ENCODE measurements at regions not wholly inside any gene's neighbourhood (a gene's known extent, or its start where the extent isn't known, plus 50 kb on each side); places are given as distances from the start of the nearest gene placed in this dataset.

DNA sequence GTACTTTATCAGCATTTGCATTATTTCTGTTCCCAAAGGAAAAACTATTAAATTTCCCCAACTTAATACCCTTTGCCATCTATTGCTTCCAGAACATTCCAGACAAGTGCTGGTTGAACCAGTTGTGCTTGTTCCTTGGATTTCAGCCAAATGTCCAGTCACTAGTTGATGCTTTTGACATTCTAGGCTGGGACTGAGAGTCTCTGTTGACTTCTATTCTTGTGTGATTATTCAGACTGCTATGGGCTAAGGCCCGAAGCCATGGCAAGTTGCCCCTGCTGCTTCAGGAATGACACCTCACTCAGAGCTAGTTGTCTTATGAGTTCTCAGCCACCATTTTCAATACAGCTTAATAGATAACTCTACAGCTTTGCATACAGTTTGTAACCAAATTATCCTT lies 458.1 kb upstream of the ARGLU1 start:
- Mint-ChIP-seq H3K4me1 (no peaks in the 10 kb centered on the region), H3K36me3 (ENCODE audit: low read depth) (no peaks in the 10 kb centered on the region), H3K27me3 (ENCODE audit: low read depth) (no peaks in the 10 kb centered on the region), H3K9me3 (peaks cover 3% of the 10 kb centered on the region), H3K27ac (ENCODE audit: unreplicated experiment) (no peak overlapping the region), H3K4me3 (no peak overlapping the region)
- no peak for TF ChIP-seq CTCF (conservative IDR thresholded peaks at IDR 0.05)
- DNase-seq (ENCODE audit: low read depth, low spot score), result no peak

DNA sequence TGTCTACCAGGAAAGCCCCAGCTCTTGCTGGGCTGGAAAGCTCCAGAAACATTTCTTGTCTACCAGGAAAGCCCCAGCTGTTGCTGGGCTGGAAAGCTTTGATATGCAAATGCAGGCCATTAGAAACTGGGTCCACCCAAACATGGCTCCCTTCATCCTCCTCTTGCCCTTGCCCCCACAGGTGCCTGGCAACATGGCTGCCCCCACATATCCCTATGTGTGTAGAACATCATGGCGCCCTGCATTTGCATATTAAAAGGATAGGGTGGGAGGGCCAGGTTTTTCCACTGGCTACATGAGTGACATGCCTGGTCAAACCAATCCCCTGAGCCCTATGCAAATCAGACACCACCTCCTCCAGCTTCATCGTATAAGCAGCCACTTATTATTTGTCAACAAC lies 455.4 kb upstream of the ARGLU1 start:
- no peak overlapping the region for H3K4me3 Mint-ChIP-seq
- H3K27me3 Mint-ChIP-seq (ENCODE audit: low read depth), result no peaks in the 10 kb centered on the region
- TF ChIP-seq CTCF (conservative IDR thresholded peaks at IDR 0.05), result no peak
- no peak overlapping the region for H3K27ac Mint-ChIP-seq (ENCODE audit: unreplicated experiment)
- no peaks in the 10 kb centered on the region for H3K36me3 Mint-ChIP-seq (ENCODE audit: low read depth)
- H3K4me1 Mint-ChIP-seq, result peaks cover 5% of the 10 kb centered on the region
- peaks cover 7% of the 10 kb centered on the region for H3K9me3 Mint-ChIP-seq
- DNase-seq (ENCODE audit: low read depth, low spot score), result no peak

- Mint-ChIP-seq H3K27me3 (ENCODE audit: low read depth) (no peaks in the 10 kb centered on the region), H3K36me3 (ENCODE audit: low read depth) (peaks cover 2% of the 10 kb centered on the region), H3K9me3 (peaks cover 7% of the 10 kb centered on the region), H3K4me3 (no peak overlapping the region), H3K4me1 (peaks cover 5% of the 10 kb centered on the region), H3K27ac (ENCODE audit: unreplicated experiment) (no peak overlapping the region)
- DNase-seq (ENCODE audit: low read depth, low spot score), result no peak
- TF ChIP-seq CTCF (conservative IDR thresholded peaks at IDR 0.05), result no peak
Observed at GRCh38 chr13:107020393-107020792, 452.5 kb upstream of the ARGLU1 start.

DNA sequence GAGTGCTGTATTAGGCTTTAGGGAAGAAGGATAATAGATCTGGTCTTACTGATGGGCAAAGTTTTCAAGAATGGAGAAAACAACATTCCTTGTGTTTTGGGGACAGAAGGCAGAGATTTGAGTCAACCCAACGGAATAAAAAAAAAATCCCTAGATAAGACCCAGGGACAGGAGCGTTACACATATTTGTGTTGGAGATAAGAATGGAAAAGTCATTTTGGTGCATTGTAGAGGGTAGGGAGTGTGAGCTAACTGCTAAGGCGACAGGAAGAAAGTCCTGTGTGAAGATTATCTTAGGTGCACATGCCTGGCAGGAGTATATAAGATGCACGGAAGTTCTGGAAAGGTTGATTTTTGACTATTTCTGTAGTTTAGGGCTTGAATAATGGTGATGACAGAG lies 450.3 kb upstream of the ARGLU1 start:
- TF ChIP-seq CTCF (conservative IDR thresholded peaks at IDR 0.05), result no peak
- no peak for DNase-seq (ENCODE audit: low read depth, low spot score)
- peaks cover 2% of the 10 kb centered on the region for H3K36me3 Mint-ChIP-seq (ENCODE audit: low read depth)
- no peaks in the 10 kb centered on the region for H3K27me3 Mint-ChIP-seq (ENCODE audit: low read depth)
- H3K9me3 Mint-ChIP-seq, result peaks cover 7% of the 10 kb centered on the region
- H3K4me3 Mint-ChIP-seq, result no peak overlapping the region
- peaks cover 5% of the 10 kb centered on the region for H3K4me1 Mint-ChIP-seq
- no peak overlapping the region for H3K27ac Mint-ChIP-seq (ENCODE audit: unreplicated experiment)

DNA sequence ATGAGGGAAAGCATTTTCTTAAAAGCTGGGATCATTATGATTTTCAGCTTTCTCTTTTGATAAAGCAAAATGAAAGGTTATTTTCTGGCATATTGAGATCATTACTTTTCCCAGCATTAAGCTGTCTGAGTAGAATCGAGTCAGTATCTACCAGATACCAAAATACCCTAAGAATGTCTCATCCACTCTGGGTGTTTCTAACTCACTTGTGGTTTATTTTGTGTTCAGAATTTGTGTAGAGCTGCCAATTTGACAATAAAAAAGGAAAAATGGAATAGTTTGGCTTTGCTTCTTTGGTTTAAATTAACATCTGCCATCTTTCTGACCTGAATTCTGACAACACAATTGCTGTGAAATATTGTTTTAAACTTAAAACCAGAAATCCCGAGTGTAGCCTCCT lies 438.7 kb upstream of the ARGLU1 start:
- Mint-ChIP-seq H3K36me3 (ENCODE audit: low read depth) (no peaks in the 10 kb centered on the region), H3K27ac (ENCODE audit: unreplicated experiment) (no peak overlapping the region), H3K9me3 (peaks cover 3% of the 10 kb centered on the region), H3K4me3 (no peak overlapping the region), H3K4me1 (peaks cover 17% of the 10 kb centered on the region), H3K27me3 (ENCODE audit: low read depth) (no peaks in the 10 kb centered on the region)
- DNase-seq (ENCODE audit: low read depth, low spot score), result no peak
- TF ChIP-seq CTCF (conservative IDR thresholded peaks at IDR 0.05), result no peak

DNA sequence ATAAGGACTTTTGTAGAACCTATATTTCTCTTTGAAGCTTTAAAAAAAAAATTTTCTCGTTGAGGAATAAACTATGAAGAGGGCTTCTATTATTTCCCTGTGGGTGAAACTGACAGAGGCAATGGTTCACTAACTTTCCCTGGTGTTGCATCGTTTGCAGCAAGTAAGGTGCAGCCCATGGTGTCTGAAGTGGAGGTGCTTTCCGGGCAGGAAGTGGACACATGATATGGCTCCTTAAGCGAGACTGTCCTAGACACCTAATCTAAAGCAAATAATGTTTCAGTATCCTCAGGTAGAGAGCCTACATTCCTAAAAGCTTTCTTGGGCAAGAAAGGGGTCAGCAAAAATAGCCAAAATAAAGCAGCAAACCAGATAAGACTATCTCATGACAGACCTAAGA lies 437.6 kb upstream of the ARGLU1 start:
- H3K27me3 Mint-ChIP-seq (ENCODE audit: low read depth), result no peaks in the 10 kb centered on the region
- DNase-seq (ENCODE audit: low read depth, low spot score), result no peak
- no peak overlapping the region for H3K27ac Mint-ChIP-seq (ENCODE audit: unreplicated experiment)
- H3K9me3 Mint-ChIP-seq, result no peaks in the 10 kb centered on the region
- no peak overlapping the region for H3K4me3 Mint-ChIP-seq
- TF ChIP-seq CTCF (conservative IDR thresholded peaks at IDR 0.05), result no peak
- H3K36me3 Mint-ChIP-seq (ENCODE audit: low read depth), result no peaks in the 10 kb centered on the region
- H3K4me1 Mint-ChIP-seq, result peaks cover 17% of the 10 kb centered on the region

All from neural crest cell (in vitro differentiated cells).